ENCODE measurements at regions not wholly inside any gene's neighbourhood (a gene's known extent, or its start where the extent isn't known, plus 50 kb on each side); places are given as distances from the start of the nearest gene placed in this dataset.

DNA sequence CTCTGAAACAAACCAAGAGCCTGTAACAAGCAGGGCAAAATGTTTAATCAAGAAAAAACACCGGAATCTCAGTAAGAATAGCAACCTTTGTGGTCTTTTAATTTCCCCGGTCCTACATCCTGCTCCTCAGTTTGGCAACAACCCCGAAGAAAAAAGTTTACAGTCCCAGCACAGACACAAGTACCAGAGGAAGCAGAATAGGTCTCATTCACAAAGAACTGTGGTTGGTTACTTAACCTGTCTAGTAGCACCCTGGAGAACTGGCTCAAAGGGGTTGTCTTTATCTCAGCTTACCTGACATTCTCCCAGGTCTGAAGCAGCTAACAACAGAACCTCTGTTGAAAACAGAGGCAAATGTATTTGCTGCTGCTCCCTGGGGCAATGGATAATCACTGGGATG is 399.3 kb downstream of the AJAP1 start:
- TF ChIP-seq, protein P1, sequence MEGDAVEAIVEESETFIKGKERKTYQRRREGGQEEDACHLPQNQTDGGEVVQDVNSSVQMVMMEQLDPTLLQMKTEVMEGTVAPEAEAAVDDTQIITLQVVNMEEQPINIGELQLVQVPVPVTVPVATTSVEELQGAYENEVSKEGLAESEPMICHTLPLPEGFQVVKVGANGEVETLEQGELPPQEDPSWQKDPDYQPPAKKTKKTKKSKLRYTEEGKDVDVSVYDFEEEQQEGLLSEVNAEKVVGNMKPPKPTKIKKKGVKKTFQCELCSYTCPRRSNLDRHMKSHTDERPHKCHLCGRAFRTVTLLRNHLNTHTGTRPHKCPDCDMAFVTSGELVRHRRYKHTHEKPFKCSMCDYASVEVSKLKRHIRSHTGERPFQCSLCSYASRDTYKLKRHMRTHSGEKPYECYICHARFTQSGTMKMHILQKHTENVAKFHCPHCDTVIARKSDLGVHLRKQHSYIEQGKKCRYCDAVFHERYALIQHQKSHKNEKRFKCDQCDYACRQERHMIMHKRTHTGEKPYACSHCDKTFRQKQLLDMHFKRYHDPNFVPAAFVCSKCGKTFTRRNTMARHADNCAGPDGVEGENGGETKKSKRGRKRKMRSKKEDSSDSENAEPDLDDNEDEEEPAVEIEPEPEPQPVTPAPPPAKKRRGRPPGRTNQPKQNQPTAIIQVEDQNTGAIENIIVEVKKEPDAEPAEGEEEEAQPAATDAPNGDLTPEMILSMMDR (conservative IDR thresholded peaks at IDR 0.05 in 1 of 2, IDR thresholded peaks at IDR 0.05 in 1 of 2; ENCODE audit: low read depth in 1 of 2, low read length in 2 of 2) = no peak
- no peak for TF ChIP-seq EZH2 (IDR thresholded peaks at IDR 0.05; ENCODE audit: low read length, missing control alignments)

Data from fibroblast of lung (primary cell).